GM19452 (cell line): ENCODE measurements at regions not wholly inside any gene's neighbourhood (a gene's known extent, or its start where the extent isn't known, plus 50 kb on each side); places are given as distances from the start of the nearest gene placed in this dataset.
A peak's percentile ranks its signal among the peaks of the same experiment; 100 is the strongest.

Source experiments
- ATAC-seq: cut with Tn5 transposase; IDR thresholded peaks from one replicate; pipeline ENCODE4 v1.9.1; 2021; ENCODE audit not compliant: unreplicated experiment

DNA sequence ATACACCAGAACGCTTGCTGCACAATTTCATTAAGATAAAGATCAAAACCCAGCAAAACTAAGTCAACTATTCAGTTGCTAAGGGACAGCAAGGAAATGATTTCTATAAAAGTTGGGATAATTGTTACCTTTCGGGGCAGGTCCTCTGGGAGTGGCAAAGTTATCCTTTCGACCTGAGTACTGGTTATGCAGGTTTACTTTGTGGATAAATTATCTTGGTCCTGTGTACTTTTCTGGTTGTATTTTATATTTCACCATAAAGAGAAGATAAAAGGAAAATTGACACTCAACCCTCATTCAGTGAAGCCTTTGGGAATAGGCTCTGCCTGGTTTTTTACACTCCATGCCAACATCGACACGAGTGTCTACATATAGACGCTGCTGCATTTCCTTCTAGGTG lies 146.5 kb downstream of the SYK start:
- no peak for ATAC-seq

DNA sequence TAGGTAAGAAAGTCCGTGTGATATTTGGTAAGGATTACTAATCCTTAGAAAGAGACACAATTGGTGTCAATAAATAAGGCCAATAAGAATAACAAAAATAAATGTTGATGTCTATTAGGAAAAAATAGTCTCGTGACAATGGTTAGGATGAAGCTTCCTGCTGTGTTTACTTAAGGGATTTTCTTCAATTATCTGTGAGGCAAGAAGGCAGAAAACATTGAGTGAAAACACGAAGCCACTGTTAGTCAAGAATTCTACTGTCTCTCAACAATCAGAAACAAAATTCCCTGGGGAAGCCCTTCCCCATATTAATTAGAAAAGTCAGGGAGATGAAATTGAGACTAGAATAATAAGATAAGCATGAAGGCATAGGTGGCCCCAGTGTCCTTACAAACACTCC lies 149.0 kb downstream of the SYK start:
- ATAC-seq, result no peak

- ATAC-seq, result no peak
Observed at GRCh38 chr9:90953200-90953599, 151.6 kb downstream of the SYK start.

DNA sequence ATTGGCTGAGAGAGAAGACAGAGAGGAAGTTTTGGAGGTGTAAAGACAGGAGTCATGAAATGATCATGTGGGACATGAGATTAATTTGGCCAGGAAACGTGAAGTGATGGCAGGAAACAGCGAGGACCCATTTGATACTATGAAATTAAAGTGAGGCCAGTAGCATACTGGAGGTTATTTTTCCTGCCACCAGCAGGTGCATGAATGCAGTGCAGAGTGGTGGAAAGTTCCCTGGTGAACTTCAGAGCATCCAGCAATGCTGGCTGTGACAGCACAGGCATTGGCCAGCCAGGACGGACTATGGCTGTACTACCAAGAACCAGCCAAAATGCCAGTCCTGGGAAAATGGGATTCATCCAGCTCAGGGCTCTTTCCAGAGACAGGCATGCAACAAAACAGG lies 152.2 kb downstream of the SYK start:
- ATAC-seq, result no peak

DNA sequence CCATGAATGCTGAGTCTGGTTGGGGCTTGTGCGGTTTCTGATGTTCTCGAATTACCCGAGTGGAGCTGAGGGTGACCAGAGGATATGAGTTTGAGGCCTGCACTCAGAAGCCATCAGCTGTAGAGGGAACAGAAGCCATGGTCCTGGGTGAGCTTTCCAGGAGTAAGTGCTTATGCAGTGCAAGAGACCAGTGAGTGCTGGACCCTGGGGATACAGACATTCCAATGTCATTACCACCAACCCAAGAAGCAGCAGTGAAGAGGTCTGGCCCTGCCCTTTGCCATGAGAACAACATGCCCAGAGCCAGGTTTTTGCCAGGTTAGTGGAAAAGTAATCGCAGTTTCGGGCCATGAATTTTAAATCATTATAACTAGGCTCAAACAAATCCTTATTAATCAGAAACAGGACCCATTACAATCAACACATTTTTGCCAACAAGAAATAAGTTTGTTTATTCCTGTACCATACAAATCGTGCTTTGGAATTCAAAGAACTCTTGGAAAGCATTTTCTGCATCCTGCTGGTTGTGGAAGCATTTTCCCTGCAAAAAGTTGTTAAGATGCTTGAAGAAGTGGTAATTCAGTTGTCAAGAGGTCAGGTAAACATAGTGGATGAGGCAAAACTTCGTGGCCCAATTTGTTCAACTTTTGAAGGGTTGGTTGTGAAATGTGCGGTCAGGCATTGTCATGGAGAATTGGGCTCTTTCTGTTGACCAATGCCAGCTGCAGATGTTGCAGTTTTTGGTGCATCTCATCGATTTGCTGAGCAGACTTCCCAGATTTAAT lies 154.6 kb downstream of the SYK start:
- ATAC-seq, result no peak

- ATAC-seq, result no peak
Observed at GRCh38 chr9:90958328-90958727, 156.7 kb downstream of the SYK start.

DNA sequence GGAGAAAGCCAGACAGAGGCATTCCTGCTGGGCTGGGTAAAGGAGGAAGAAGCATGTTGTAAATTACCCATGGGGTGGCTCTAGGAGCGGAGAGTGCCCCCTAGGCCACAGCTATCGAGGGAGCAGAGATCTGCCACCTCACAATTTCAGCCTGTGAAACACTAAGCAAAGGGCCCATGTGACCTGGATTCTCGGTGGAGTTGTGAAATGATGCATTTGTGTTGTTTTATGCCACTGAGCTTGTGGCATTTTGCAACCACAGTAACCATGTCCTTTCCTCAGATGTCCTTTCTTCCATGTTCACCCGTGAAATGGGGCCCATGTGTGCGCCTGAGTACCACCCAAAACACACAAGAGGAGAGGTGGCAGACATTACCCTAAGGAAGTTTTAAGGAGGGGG lies 159.3 kb downstream of the SYK start:
- no peak for ATAC-seq

- no peak for ATAC-seq
Observed at GRCh38 chr9:90961375-90961774, 159.8 kb downstream of the SYK start.

- no peak for ATAC-seq
Observed at GRCh38 chr9:90964101-90965020, 162.7 kb downstream of the SYK start.

DNA sequence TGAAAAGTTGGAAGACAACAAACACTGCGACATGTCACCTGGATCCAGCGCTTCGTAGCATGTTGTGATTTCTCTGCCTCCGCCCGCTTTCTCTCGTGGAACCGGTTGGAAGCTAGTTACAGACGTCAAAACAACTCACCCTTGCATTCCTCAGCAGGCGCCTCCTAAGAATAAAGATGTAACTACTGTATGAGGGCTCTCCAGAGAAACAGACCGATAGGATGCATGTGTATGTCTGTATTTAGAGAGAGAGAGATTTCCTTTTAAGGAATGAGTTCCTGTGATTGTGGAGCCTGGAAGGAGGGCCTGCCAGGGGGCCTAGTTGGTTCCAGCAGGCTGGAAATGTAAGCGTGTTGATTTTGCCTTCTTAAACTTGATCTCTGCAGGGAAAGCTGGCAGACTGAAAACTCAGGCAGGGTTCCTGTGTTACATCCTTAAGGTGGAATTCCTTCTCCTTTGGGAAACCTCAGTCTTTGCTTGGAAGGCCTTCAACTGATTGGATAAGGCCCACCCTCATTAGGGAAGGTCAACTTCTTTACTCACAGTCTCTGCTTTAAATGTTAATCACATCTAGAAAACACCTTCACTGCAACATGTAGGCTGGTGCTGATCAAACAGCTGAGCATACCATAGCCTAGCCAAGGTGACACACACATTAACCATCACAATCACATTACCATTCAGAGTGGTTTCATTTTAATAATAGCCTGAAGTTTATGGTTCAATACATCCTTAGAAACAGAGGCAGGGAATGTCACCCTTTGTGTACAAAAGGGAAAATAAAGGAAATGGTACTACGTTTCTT lies 163.8 kb downstream of the SYK start:
- ATAC-seq, result no peak

- ATAC-seq, result no peak
Observed at GRCh38 chr9:90966031-90966290, 164.3 kb downstream of the SYK start.

- no peak for ATAC-seq
Observed at GRCh38 chr9:90966480-90967144, 165.0 kb downstream of the SYK start.

GRCh38 chr9:90967145-90967538 lies 165.5 kb downstream of the SYK start:
- ATAC-seq, result no peak

DNA sequence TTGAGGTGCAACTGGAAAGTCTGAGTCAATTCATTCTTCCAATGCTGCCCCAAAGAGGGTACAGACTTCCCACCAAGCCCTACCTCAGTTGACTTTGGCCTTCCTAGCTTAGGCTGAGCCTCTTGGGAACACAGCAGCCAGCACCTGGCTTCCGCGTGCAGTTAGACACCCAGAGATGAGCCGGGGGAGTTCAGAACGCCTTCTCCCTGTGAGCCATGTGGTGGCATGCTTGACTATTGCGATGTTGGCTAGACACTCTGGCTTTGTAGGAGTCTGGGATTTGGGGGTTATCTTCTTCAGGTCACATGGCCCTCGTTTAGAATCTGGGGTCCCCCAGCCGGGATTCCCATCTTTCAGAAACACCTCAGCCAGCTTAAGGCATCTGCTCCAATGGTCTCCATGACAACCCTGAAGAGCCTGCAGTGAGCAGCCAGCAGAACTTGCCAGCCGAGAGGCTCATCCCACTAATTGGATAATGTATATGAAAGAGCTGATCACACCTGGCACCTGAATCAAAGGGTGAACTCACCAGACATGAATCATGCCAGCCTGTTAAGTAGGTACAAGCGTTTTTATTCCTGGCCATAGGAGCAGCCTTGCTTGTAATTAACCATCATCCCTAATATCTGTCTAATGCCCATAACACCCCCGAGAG lies 167.5 kb downstream of the SYK start:
- no peak for ATAC-seq

GRCh38 chr9:90970608-90971007 lies 169.0 kb downstream of the SYK start:
- no peak for ATAC-seq

DNA sequence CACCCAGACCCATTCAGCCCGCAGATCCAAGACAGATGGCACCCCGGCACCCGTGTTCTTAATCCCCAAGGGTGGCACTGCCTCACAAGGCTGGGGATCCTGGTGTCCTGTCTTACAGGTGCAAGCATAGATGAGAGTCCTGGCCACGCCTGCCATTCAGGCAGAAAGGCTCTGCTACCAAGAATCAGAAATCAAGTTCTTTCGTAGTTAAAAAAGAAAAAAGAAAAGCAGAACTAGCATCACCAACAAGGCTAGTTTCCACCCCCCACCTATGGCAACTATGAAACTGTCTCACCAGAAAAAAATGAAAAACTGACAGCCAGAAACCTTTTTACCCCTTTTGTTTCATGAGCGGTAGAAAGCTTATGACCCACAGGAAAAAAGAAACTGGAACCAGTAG lies 170.4 kb downstream of the SYK start:
- peak; percentile 45 for ATAC-seq

GRCh38 chr9:90974016-90974415 lies 172.4 kb downstream of the SYK start:
- ATAC-seq, result no peak

GRCh38 chr9:90974643-90975245 lies 173.1 kb downstream of the SYK start:
- no peak for ATAC-seq

DNA sequence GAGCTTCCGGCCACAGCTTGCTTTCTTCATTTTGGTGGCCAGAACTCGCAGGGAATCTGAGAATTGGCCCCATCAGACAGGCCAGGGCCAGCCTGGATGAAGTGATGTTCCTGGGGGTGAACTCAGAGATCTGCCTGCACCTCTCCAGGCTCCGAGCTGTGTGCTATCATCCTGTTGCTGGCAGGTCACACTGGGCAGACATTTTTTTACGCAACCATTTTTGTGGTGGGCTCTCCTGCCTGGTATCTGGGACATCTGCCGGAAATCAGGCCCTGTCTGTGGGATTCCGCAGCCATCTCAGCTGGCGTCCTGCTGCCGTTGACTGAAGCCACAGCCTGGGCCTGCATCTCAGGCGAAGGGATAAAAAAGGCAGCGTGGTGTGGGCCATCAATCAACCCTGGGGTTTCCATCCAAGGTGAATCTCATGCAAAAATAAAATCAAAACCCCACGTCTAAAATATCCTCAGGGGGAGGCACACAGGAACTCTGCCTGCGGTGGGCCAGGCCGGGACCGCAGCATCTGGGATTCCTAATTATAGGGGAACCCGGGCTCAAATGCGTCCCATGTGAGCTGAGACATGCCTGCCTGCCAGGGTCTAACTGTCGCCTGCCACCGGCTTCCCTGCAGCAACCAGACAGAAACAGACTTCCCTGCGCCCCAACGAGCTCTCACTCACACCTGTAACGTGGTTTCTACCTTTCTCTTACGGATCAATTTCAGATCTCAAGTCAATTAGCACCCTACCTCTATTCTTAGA lies 174.3 kb downstream of the SYK start:
- ATAC-seq, result no peak
